Smooth muscle cell (in vitro differentiated cells): ENCODE measurements at regions not wholly inside any gene's neighbourhood (a gene's known extent, or its start where the extent isn't known, plus 50 kb on each side); places are given as distances from the start of the nearest gene placed in this dataset.

Experiments used
- DNase-seq: peaks from one replicate; lab custom pipeline; 2025; ENCODE audit not compliant: unreplicated experiment; lab: John Stamatoyannopoulos, UW
- H2AFZ ChIP-seq: fragments of 200-600 bp; sonication (generic); 2 replicates; pipeline ENCODE4 v1.6.0; 2016; ENCODE audit warnings: antibody characterized with exemption, low read depth, mild to moderate bottlenecking
- H3F3A ChIP-seq: fragments of 200-600 bp; sonication (generic); 2 replicates; pipeline ENCODE4 v1.6.0; 2017; ENCODE audit warnings: antibody characterized with exemption, low read depth
- H3K27ac ChIP-seq: fragments of 200-600 bp; sonication (generic); 2 replicates; pipeline ENCODE4 v1.5.1; 2016; ENCODE audit warnings: low read depth, mild to moderate bottlenecking
- H3K27me3 ChIP-seq: fragments of 200-600 bp; sonication (generic); 2 replicates; pipeline ENCODE4 v1.6.1; 2016; ENCODE audit warnings: low read depth, mild to moderate bottlenecking
- H3K36me3 ChIP-seq: fragments of 200-600 bp; sonication (generic); 2 replicates; pipeline ENCODE4 v1.5.1; 2016; ENCODE audit warnings: low read depth
- H3K4me1 ChIP-seq: fragments of 200-600 bp; sonication (generic); 2 replicates; pipeline ENCODE4 v1.5.1; 2016; ENCODE audit warnings: low read depth
- H3K4me2 ChIP-seq: fragments of 200-600 bp; sonication (generic); 2 replicates; pipeline ENCODE4 v1.6.0; 2016; ENCODE audit warnings: mild to moderate bottlenecking
- H3K4me3 ChIP-seq: fragments of 200-600 bp; sonication (generic); 2 replicates; pipeline ENCODE4 v1.5.1; 2016; ENCODE audit warnings: mild to moderate bottlenecking
- H3K79me2 ChIP-seq: fragments of 200-600 bp; sonication (generic); 2 replicates; pipeline ENCODE4 v1.6.0; 2016; ENCODE audit warnings: low read depth, mild to moderate bottlenecking
- H3K9ac ChIP-seq: fragments of 200-600 bp; sonication (generic); 2 replicates; pipeline ENCODE4 v1.6.0; 2016; ENCODE audit warnings: low read depth
- H3K9me3 ChIP-seq: fragments of 200-600 bp; sonication (generic); replicated peaks from 2 replicates; pipeline ENCODE4 v1.5.1; 2016; ENCODE audit warnings: low read depth
- H4K20me1 ChIP-seq: fragments of 200-600 bp; sonication (generic); 2 replicates; pipeline ENCODE4 v1.6.0; 2016; ENCODE audit warnings: low read depth
- CTCF ChIP-seq: fragments of 200-600 bp; sonication (generic); IDR thresholded peaks from 2 replicates; pipeline ENCODE4 v1.5.1; 2017; ENCODE audit warnings: borderline replicate concordance, mild to moderate bottlenecking, antibody characterized with exemption; ENCODE audit not compliant: insufficient read depth, poor library complexity, severe bottlenecking
- WGBS: methylation state at CpG from one replicate; pipeline ENCODE4 v1.1.7; 2016; ENCODE audit warnings: low lambda C conversion rate; 5-methylcytosine and 5-hydroxymethylcytosine counted together

GRCh38 chr10:78772486-78772885 lies 296.3 kb upstream of the ZMIZ1 start:
- H3K4me3 ChIP-seq, result no peak overlapping the region
- no peaks in the 10 kb centered on the region for H4K20me1 ChIP-seq
- no peak overlapping the region for H3K27ac ChIP-seq
- H3K36me3 ChIP-seq, result no peaks in the 10 kb centered on the region
- H3K79me2 ChIP-seq, result no peaks in the 10 kb centered on the region
- H3K9me3 ChIP-seq, result no peaks in the 10 kb centered on the region
- TF ChIP-seq CTCF, result no peak
- H2AFZ ChIP-seq, result no peak overlapping the region
- H3K27me3 ChIP-seq, result no peaks in the 10 kb centered on the region
- 91% methylated on average over 8 of the region's 8 CpGs for whole genome bisulfite sequencing
- H3K9ac ChIP-seq, result no peak overlapping the region
- H3K4me1 ChIP-seq, result peaks cover 11% of the 10 kb centered on the region
- DNase-seq, result no peak
- no peak overlapping the region for H3K4me2 ChIP-seq
- peaks cover 14% of the 10 kb centered on the region for H3F3A ChIP-seq

DNA sequence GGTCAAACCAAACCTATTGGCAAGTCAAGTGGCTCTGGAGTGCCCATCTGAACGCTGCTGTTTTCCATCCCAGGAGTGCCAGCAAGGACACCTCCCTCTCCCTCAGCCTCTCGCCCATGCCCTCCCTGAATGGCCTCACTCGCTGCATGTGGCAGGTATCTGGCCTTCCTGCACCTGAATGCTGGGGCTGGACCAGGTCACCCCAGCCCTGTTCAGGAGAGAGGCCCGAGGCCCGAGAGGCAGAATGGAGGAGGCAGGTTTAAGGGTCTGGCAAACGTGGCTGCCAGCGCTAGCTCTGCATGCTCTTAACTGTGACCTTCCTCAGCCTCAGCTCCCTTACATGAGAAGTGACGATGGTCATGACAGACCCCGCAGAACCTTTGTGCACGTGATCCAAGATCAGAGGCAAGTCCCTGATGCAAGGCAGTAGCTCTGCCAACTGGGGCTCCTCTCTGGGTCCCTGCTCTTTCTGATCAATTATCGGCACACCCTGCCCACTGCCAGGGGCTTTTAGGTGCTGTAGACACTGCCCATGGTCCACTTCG lies 295.7 kb upstream of the ZMIZ1 start:
- DNase-seq, result no peak
- H3K4me1 ChIP-seq, result peaks cover 16% of the 10 kb centered on the region
- WGBS, result 97% methylated on average over 12 of the region's 12 CpGs

GRCh38 chr10:78774614-78774998 lies 294.2 kb upstream of the ZMIZ1 start:
- Histone ChIP-seq H3K27me3 (no peaks in the 10 kb centered on the region), H2AFZ (no peak overlapping the region), H4K20me1 (no peaks in the 10 kb centered on the region), H3K4me1 (peaks cover 16% of the 10 kb centered on the region), H3K36me3 (no peaks in the 10 kb centered on the region), H3K79me2 (no peaks in the 10 kb centered on the region), H3K27ac (peak overlapping the region; percentile 26), H3F3A (peaks cover 14% of the 10 kb centered on the region), H3K4me2 (no peak overlapping the region), H3K9me3 (no peaks in the 10 kb centered on the region), H3K9ac (no peak overlapping the region), H3K4me3 (no peak overlapping the region)
- TF ChIP-seq CTCF, result no peak
- WGBS, result 71% methylated on average over 6 of the region's 6 CpGs
- DNase-seq, result no peak

More for the DNA sequence above, 295.7 kb upstream of the ZMIZ1 start:
- peaks cover 14% of the 10 kb centered on the region for H3F3A ChIP-seq
- no peaks in the 10 kb centered on the region for H3K36me3 ChIP-seq
- no peak for TF ChIP-seq CTCF
- no peaks in the 10 kb centered on the region for H3K27me3 ChIP-seq
- no peaks in the 10 kb centered on the region for H4K20me1 ChIP-seq
- H3K27ac ChIP-seq, result no peak overlapping the region
- H3K9me3 ChIP-seq, result no peaks in the 10 kb centered on the region
- H3K9ac ChIP-seq, result no peak overlapping the region
- no peak overlapping the region for H2AFZ ChIP-seq
- H3K79me2 ChIP-seq, result no peaks in the 10 kb centered on the region
- no peak overlapping the region for H3K4me2 ChIP-seq
- no peak overlapping the region for H3K4me3 ChIP-seq

GRCh38 chr10:78774999-78775711 lies 293.6 kb upstream of the ZMIZ1 start:
- H3K9ac ChIP-seq, result no peak overlapping the region
- no peaks in the 10 kb centered on the region for H3K9me3 ChIP-seq
- H3K4me1 ChIP-seq, result peaks cover 16% of the 10 kb centered on the region
- peaks cover 14% of the 10 kb centered on the region for H3F3A ChIP-seq
- DNase-seq, result no peak
- H2AFZ ChIP-seq, result no peak overlapping the region
- TF ChIP-seq CTCF, result no peak
- no peaks in the 10 kb centered on the region for H3K36me3 ChIP-seq
- H3K27me3 ChIP-seq, result no peaks in the 10 kb centered on the region
- peak overlapping the region; percentile 26 for H3K27ac ChIP-seq
- no peaks in the 10 kb centered on the region for H3K79me2 ChIP-seq
- no peak overlapping the region for H3K4me3 ChIP-seq
- WGBS, result 37% methylated on average over 14 of the region's 14 CpGs
- H4K20me1 ChIP-seq, result no peaks in the 10 kb centered on the region
- H3K4me2 ChIP-seq, result peak overlapping the region; percentile 36
